MM.1S (cell line): ENCODE measurements at regions not wholly inside any gene's neighbourhood (a gene's known extent, or its start where the extent isn't known, plus 50 kb on each side); places are given as distances from the start of the nearest gene placed in this dataset.
"Not testable (repeated sequence)": the region's sequence is repeated elsewhere in the genome, so short reads cannot be mapped to it uniquely, and the experiment has no call there.

Source experiments
- CTCF ChIP-seq: fragments of 300-600 bp; sonication (generic); IDR thresholded peaks from 2 replicates; pipeline ENCODE4 v1.5.1; 2016; ENCODE audit warnings: antibody characterized with exemption, low read length, mixed read lengths
- EZH2 ChIP-seq: fragments of 300-600 bp; sonication (generic); optimal IDR thresholded peaks from 2 replicates; pipeline ENCODE3; 2017; ENCODE audit warnings: low read depth, mild to moderate bottlenecking, antibody characterized with exemption, low read length, mixed read lengths
- EZH2phosphoT487 ChIP-seq: fragments of 300-600 bp; sonication (generic); IDR thresholded peaks from 2 replicates; pipeline ENCODE4 v1.6.1; 2018; ENCODE audit warnings: antibody characterized with exemption, low read length

- TF ChIP-seq CTCF, EZH2phosphoT487, EZH2: not testable (repeated sequence)
Observed at GRCh38 chr2:147592784-147593183, 252.0 kb upstream of the ACVR2A start.
